C4-2B (cell line): ENCODE measurements at regions not wholly inside any gene's neighbourhood (a gene's known extent, or its start where the extent isn't known, plus 50 kb on each side); places are given as distances from the start of the nearest gene placed in this dataset.

ENCODE experiments used
- CTCF ChIP-seq: fragments of 450-650 bp; conservative IDR thresholded peaks from 2 replicates; pipeline ENCODE4 v1.5.1; 2017; ENCODE audit warnings: mild to moderate bottlenecking
- ZFX ChIP-seq: fragments of 450-650 bp; IDR thresholded peaks from 2 replicates; pipeline ENCODE4 v1.6.1; 2017

GRCh38 chr2:45248214-45248613 lies 239.0 kb upstream of the SIX2 start:
- TF ChIP-seq CTCF: no peak
- no peak for TF ChIP-seq ZFX
